HepG2 (cell line): ENCODE measurements at regions not wholly inside any gene's neighbourhood (a gene's known extent, or its start where the extent isn't known, plus 50 kb on each side); places are given as distances from the start of the nearest gene placed in this dataset.
A peak's percentile ranks its signal among the peaks of the same experiment; 100 is the strongest.

Source experiments
- BCLAF1 ChIP-seq: fragments of 450-650 bp; IDR thresholded peaks from 2 replicates; pipeline ENCODE4 v1.6.1; 2017; ENCODE audit warnings: mild to moderate bottlenecking
- GABPB1 ChIP-seq: IDR thresholded peaks from 2 replicates; pipeline ENCODE4 v1.6.1; 2016; ENCODE audit warnings: mild to moderate bottlenecking, missing genetic modification reagents, moderate library complexity, missing compliant biosample characterization
- HNRNPUL1 ChIP-seq: fragments of 200-400 bp; formaldehyde crosslinking; IDR thresholded peaks from 2 replicates; pipeline ENCODE4 v1.6.1; 2017; ENCODE audit warnings: low read depth, mild to moderate bottlenecking, low read length, moderate library complexity
- IKZF5 ChIP-seq: IDR thresholded peaks from 2 replicates; pipeline ENCODE4 v1.6.1; 2018; ENCODE audit warnings: missing genetic modification reagents, mild to moderate bottlenecking, missing compliant biosample characterization
- KLF9 ChIP-seq: IDR thresholded peaks from 2 replicates; pipeline ENCODE4 v1.6.1; 2016; ENCODE audit warnings: low read depth
- MAFG ChIP-seq: sonication (generic); formaldehyde crosslinking; IDR thresholded peaks from 2 replicates; pipeline ENCODE4 v1.5.1; 2020; ENCODE audit warnings: mild to moderate bottlenecking, missing genetic modification reagents
- MED13 ChIP-seq: sonication (generic); formaldehyde crosslinking; IDR thresholded peaks from 2 replicates; pipeline ENCODE4 v1.5.0; 2020; ENCODE audit warnings: missing genetic modification reagents
- MXD1 ChIP-seq: sonication (generic); formaldehyde crosslinking; IDR thresholded peaks from 2 replicates; pipeline ENCODE4 v1.4.0; 2020; ENCODE audit warnings: mild to moderate bottlenecking, missing genetic modification reagents
- NFATC3 ChIP-seq: sonication (generic); formaldehyde crosslinking; IDR thresholded peaks from 2 replicates; pipeline ENCODE4 v1.5.1; 2020; ENCODE audit warnings: mild to moderate bottlenecking, missing genetic modification reagents
- NR2F2 ChIP-seq: IDR thresholded peaks from 2 replicates; pipeline ENCODE4 v1.6.1; 2012; ENCODE audit warnings: low read depth, inconsistent platforms, borderline replicate concordance
- PAX8 ChIP-seq: sonication (generic); formaldehyde crosslinking; IDR thresholded peaks from 2 replicates; pipeline ENCODE4 v1.8.0; 2022; ENCODE audit warnings: mild to moderate bottlenecking, missing genetic modification reagents, borderline replicate concordance
- PPARG ChIP-seq: conservative IDR thresholded peaks from 2 replicates; pipeline ENCODE4 v1.6.1; 2016; ENCODE audit warnings: missing biosample characterization, missing genetic modification reagents
- REST ChIP-seq, 2 experiments: IDR thresholded peaks; 2 replicates each; pipeline ENCODE4 v1.6.1; 2011 to 2012; ENCODE audit warnings: low read length in 2 of 2, borderline replicate concordance in 1 of 2, low read depth in 1 of 2, mild to moderate bottlenecking in 1 of 2, moderate library complexity in 1 of 2
- SMC3 ChIP-seq: IDR thresholded peaks from 2 replicates; pipeline ENCODE4 v1.6.1; 2011; ENCODE audit warnings: low read length, improper control_type of control experiment
- SRF ChIP-seq: IDR thresholded peaks from 2 replicates; pipeline ENCODE4 v1.6.1; 2011; ENCODE audit warnings: mild to moderate bottlenecking, low read depth, low read length, moderate library complexity
- TBX3 ChIP-seq: fragments of 450-650 bp; IDR thresholded peaks from 2 replicates; pipeline ENCODE4 v1.6.1; 2017; ENCODE audit warnings: antibody characterized with exemption, mild to moderate bottlenecking, inconsistent platforms, borderline replicate concordance
- TOPORS ChIP-seq: sonication (generic); formaldehyde crosslinking; IDR thresholded peaks from 2 replicates; pipeline ENCODE4 v1.8.0; 2023; ENCODE audit warnings: mild to moderate bottlenecking, missing genetic modification reagents
- ZNF18 ChIP-seq: sonication (generic); formaldehyde crosslinking; IDR thresholded peaks from 2 replicates; pipeline ENCODE4 v1.8.0; 2022; ENCODE audit warnings: mild to moderate bottlenecking, missing genetic modification reagents; ENCODE audit not compliant: insufficient replicate concordance
- ZNF350 ChIP-seq: sonication (generic); formaldehyde crosslinking; IDR thresholded peaks from 2 replicates; pipeline ENCODE4 v1.4.0; 2020; ENCODE audit warnings: mild to moderate bottlenecking, low read depth, missing genetic modification reagents, borderline replicate concordance
- ZNF724P ChIP-seq: sonication (generic); formaldehyde crosslinking; IDR thresholded peaks from 2 replicates; pipeline ENCODE4 v1.8.0; 2022; ENCODE audit warnings: missing genetic modification reagents, borderline replicate concordance
- ZNF816 ChIP-seq: sonication (generic); formaldehyde crosslinking; IDR thresholded peaks from 2 replicates; pipeline ENCODE4 v1.8.0; 2022; ENCODE audit warnings: missing genetic modification reagents, mild to moderate bottlenecking, borderline replicate concordance

- TF ChIP-seq IKZF5 (no peak), SMC3 (no peak), PAX8 (CRISPR knock-in tag) (no peak), NR2F2 (no peak), GABPB1 (no peak), ZNF724P (CRISPR knock-in tag) (no peak), ZNF816 (CRISPR knock-in tag) (no peak), NFATC3 (CRISPR knock-in tag) (no peak), SRF (no peak), KLF9 (CRISPR knock-in tag) (no peak), ZNF18 (no peak), HNRNPUL1 (no peak), REST (IDR thresholded peaks at IDR 0.05; ENCODE audit: borderline replicate concordance in 1 of 2, low read depth in 1 of 2, low read length in 2 of 2) (peak in 1 of 2 experiments; percentile 16; a peak in 1 of 4 replicates), MAFG (CRISPR knock-in tag) (no peak), BCLAF1 (no peak), ZNF350 (CRISPR knock-in tag) (no peak), TBX3 (peak; percentile 40; the same call in 1 of the 2 replicates), MXD1 (CRISPR knock-in tag) (no peak), PPARG (CRISPR knock-in tag) (peak; percentile 42; the same call in 1 of the 2 replicates), MED13 (CRISPR knock-in tag) (no peak), TOPORS (CRISPR knock-in tag) (no peak)
These were observed 189.1 kb upstream of the KBTBD8 start (continued) for GRCh38 chr3:66808891-66809594.
